Activated CD4-positive, CD25-positive, alpha-beta regulatory T cell treated with anti-CD3 and anti-CD28 coated beads, Interleukin-2, amount 50 U/mL, for 72 hours (primary cell): ENCODE measurements at regions not wholly inside any gene's neighbourhood (a gene's known extent, or its start where the extent isn't known, plus 50 kb on each side); places are given as distances from the start of the nearest gene placed in this dataset.
"Not testable (repeated sequence)": the region's sequence is repeated elsewhere in the genome, so short reads cannot be mapped to it uniquely, and the experiment has no call there.

Experiments used
- DNase-seq: peaks from one replicate; pipeline ENCODE4 v3.0.0; 2021

- DNase-seq: no peak
Measured at GRCh38 chr22:22697377-22698117, 53.1 kb downstream of the GGTLC2 start.

- no peak for DNase-seq
Measured at GRCh38 chr22:22698263-22698750, 53.9 kb downstream of the GGTLC2 start.

DNA sequence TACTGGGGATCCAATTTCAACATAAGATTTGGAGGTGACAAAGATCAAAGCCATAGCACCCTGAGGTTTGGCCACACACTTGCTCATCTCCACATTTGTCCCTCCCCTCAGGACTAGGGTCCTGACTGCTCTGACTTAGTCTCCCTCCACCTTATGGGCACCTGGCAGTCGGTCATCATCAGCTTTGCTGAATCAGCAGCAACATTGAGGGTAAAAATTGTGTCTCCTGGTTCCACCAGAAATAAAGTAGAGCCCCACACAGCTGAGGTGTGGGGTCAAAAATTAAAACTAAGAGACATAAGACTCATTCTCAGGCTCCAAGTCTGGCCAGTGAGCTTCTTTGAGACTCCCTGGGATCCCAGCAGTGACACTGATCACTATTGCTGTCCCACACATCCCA lies 56.2 kb downstream of the GGTLC2 start:
- DNase-seq: no peak

DNA sequence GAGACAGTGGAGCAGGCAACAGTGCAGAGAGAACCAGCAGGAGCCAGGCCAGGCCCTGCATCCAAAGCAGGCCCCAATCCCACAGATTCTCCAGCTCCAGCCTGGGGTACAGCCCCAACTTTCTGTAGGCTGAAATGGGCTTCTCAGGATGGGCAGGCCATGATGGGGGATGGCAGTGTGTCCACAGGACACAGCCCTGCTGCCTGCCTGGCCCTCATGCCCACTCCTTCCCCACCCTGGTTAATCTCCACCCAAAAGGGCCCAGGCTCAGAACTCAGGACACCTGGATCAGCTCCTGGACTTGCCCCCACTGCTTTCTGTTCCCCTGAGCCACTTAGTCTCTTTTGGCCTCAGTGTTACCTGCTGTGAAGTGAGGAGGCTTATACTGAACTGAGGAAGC lies 57.1 kb downstream of the GGTLC2 start:
- DNase-seq: not testable (repeated sequence)

- DNase-seq: no peak
Measured at GRCh38 chr22:22702237-22703202, 58.1 kb downstream of the GGTLC2 start.

DNA sequence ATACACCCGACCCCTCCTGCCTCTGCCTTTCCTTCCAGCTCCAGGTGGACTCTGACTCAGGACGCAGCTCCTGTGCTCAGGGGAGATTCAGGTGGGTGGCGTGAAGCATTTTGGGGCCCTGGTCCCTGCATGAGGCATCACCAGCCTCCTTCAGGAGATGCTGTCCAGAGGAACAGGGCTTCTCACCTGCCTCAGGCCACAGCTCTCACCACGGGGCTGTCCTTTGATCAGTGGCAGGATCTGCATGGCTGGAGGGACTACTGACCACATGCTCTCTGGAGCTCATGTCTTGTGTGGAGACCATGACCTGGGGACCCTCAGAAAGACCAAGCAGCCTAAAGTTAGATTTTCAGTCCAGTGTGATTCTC lies 58.8 kb downstream of the GGTLC2 start:
- DNase-seq: no peak

DNA sequence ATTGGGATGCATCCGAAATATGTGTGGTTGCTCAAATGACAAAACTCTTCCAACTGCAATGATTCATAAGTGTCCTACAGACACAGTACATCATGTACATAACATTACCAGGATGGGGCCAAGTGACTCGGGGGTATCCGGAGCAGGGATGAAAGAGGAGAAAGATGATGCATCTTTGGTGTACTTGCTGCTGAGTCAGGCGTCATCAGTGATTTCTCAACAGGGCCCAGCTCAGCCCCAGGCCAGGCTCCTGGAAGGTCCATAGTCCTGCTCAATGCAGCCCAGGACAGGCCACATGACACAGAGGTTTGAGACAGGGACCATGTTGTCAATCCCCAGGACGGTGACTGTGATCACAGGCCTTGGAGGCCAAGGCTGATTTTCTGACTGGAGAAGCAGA lies 59.3 kb downstream of the GGTLC2 start:
- DNase-seq: no peak

- no peak for DNase-seq
Measured at GRCh38 chr22:22704156-22704946, 59.9 kb downstream of the GGTLC2 start.

DNA sequence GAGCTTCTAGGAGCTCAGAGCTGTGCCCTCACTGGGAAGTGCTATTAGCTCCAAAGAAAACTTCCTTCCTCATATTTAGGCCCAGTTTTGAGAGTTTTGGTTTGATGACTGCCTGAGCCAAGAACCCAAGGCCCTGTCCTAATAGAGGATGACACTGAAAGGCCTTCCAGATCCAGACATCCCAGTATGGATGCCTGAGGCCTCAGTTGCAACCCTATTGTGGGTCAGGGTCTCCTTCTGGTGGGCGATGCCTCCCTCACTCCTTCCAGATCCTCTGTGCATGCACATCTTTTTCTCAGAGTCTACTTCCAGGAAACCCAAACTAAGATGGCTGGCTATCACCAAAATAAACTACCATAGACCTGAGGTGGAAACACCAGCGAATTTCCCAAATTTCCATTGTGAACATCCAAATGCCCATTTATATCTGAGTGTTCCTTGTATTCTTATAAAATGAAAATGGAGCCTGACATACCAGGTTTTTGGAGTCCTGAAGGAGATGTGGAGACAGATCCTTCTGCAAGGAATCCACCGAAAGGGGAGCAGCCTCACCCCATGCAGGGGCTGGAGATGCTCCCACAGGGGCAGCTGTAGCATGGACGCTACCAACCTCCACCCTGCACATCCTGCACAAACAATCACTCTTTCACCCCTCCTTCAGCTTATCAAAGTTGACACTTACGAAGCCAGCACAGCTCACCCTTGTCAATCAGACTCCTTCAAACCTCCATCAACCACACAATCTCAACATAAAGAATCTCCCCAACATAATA lies 61.1 kb downstream of the GGTLC2 start:
- DNase-seq: no peak

DNA sequence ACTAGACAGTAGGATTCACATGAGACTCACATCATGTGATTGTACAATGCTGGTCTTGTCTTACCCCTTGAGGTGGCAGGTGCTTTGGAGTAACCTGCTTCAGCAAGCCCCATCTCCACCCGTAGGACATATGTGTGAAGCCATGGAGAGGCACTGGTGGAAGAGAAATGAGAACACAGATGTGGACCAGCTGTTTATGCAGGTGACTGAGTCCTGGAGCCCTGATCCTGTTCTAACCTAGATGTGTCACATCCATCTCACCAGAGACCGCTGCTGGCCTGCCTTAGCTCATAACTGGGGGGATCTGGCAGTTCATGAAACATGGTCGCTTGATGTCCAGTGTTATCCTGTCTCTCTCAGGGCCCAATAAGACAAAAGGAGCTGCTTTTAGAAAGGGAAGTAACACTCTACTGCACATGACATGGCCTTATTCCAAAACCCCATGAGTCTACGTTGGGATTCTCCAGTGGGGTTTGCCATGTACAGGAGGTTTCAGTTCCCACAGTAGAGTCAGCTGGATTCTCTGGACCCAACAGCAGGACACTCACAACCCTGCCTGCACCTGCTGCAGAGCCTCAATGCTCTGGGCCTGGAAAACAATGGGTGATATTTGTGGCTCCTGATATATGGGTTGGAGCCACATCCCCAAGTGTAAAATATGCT lies 62.0 kb downstream of the GGTLC2 start:
- DNase-seq: no peak

DNA sequence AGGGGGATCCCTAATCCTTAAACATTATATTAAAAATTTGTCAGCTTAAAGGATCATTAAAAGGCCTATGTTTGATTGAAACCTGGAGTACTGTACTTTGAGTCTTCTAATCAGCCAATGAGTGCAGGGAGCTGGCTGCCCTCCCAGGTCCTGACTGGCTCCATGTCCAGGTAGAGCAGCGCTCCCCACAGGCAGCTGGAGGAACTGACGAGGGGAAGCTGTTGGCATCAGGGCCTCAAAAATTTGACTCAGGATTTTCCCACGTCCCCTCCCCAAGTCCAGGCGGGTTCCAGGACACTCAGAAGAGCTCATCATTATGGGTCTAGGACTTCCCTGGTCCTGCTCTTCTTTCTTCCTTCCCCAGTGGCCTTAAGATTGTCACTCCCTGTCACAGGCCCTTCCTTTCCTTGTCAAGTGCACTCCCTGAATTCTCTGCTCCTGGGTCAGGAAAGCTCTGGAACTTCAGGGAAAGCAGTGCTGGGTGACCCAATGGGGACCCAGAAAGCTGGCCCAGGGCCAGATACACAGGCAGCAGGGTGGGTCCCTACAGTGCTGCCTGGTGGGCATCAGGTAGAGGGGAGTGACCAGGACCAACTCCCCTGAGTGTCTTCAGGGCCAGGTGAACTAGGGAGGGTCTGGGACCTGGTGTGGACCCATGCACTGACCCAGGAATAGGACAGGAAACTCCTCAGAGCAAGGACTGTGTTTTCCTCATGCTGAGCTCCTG lies 65.5 kb downstream of the GGTLC2 start:
- no peak for DNase-seq

DNA sequence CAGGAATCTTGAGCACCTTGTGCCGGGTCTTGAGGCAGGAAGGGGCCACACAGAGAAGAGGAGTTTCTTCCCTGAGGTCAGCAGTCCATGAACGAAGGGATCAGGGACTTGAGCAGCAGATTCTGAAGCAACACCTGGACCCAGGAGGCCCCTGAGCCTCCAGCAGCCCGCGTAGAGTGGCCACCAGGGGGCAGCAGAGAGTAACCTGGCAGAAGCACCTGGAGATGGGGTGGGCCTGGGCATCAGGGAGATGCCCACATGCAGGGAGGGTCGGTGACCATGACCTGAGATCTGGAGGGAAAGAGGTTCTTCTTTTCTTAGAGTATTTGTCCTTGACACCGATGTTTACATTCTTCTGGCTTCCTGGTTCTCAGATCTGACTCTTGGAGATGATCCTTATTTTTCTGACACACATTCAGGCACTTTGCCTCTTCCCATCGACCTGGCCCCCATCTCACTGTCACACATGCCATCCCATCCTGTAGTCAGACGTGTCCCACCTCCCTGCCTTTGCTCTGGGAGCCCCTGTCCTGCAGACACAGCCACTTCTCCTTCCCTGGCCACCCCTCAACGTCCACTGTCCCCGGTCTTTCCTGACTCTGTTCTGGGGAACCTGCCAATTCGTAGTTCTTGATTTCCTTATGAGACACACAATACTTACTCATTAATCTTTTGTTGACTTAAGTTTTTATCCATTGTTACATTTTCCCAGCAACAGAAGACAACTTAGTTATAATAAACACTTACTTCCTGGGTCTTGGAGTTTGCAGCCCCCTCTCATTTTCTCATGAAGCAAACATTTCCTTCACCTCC lies 66.5 kb downstream of the GGTLC2 start:
- DNase-seq: peak; percentile 80

GRCh38 chr22:22711532-22711913 lies 67.1 kb downstream of the GGTLC2 start:
- no peak for DNase-seq

DNA sequence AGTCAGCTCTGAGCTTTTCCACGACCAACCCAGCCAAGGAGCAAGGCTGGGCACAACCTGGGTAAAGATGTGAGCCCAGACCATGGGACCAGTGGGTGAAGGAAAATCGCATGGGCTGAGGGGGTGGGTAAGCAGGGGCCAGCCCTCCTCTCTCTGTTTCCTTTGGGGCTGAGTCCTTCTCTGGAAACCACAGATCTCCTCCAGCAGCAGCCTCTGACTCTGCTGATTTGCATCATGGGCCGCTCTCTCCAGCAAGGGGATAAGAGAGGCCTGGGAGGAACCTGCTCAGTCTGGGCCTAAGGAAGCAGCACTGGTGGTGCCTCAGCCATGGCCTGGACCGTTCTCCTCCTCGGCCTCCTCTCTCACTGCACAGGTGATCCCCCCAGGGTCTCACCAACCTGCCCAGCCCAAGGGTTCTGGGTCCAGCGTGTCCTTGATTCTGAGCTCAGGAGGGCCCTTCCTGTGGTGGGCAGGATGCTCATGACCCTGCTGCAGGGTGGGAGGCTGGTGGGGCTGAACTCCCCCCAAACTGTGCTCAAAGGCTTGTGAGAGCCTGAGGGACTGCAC lies 67.8 kb downstream of the GGTLC2 start:
- no peak for DNase-seq

DNA sequence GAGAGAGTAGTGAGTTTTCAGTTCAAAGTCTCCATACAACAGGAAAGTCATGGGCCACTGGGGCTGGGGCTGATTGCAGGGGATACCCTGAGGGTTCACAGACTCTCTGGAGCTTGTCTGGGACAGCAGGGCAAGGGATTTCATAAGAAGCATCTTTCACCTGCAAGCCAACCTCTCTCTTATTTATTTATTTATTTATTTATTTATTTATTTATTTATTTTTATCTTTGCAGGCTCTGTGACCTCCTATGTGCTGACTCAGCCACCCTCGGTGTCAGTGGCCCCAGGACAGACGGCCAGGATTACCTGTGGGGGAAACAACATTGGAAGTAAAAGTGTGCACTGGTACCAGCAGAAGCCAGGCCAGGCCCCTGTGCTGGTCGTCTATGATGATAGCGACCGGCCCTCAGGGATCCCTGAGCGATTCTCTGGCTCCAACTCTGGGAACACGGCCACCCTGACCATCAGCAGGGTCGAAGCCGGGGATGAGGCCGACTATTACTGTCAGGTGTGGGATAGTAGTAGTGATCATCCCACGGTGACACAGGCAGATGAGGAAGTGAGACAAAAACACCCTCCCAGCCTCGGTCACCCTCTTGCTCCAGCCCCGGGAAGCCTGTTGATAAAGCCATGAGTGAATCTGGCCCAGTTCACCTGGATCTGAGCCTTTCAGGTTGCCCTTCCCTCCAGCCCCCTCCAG lies 68.4 kb downstream of the GGTLC2 start:
- no peak for DNase-seq

DNA sequence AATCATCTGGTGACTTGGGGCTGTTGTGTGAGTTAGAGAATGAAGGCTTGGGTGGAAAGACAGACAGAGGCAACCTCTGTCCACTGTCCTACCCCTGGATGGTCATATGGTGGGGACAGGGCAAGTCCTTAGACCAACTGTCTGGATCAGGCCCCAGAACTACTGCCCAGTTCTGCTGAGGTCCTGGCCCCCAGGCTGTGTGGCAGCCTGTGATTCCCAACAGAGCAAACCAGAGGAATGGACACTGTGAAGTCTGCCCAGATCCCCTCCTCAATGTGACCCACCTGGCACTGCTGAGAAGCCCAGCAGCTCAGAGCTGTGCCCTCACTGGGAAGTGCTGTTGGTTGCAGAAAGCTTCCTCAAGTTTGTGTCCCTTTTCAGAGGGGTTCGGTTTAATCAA lies 69.0 kb downstream of the GGTLC2 start:
- DNase-seq: no peak

GRCh38 chr22:22714600-22715335 lies 70.4 kb downstream of the GGTLC2 start:
- no peak for DNase-seq

DNA sequence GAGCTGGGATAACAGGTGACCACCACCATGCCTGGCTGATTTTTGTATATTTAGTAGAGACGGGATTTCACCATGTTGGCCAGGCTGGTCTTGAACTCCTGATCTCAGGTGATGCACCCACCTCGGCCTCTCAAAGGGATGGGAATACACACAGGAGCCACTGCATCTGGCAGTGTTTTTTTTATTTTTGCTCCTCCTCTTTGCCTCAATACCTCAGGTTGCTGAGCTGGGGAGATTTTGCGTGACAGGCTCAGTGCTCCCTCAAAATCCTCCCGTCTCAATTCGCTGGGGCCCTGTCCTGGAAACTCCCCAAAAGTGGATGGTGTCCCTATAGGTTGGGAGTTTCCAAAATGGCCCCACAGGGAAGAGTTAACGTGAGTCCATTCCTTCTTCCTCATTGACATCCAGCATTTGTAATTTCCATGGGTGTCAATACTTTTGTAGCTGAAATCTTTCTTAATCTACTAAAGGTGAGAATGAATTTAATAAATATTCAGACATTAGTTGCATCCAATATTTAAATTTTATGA lies 71.8 kb downstream of the GGTLC2 start:
- no peak for DNase-seq
